WTC11 (cell line): ENCODE measurements at regions not wholly inside any gene's neighbourhood (a gene's known extent, or its start where the extent isn't known, plus 50 kb on each side); places are given as distances from the start of the nearest gene placed in this dataset.

Experiments
- ATAC-seq: fragments of 200-7000 bp; cut with Tn5 transposase; 2 replicates; pipeline ENCODE4 v1.10.0; 2021; ENCODE audit warnings: mild to moderate bottlenecking, moderate library complexity
- CTCF ChIA-PET: fragments of 300-600 bp; sonication (Branson Sonifier 250); formaldehyde crosslinking; loops from one replicate; lab custom pipeline; 2021; ENCODE audit warnings: antibody characterized with exemption; lab: Charles Lee
- POLR2A ChIA-PET: fragments of 350-600 bp; sonication (Branson Sonifier 250); formaldehyde crosslinking; loops from one replicate; lab custom pipeline; 2021; ENCODE audit warnings: antibody characterized with exemption; lab: Charles Lee
- DNase-seq: peaks from one replicate; pipeline ENCODE4 v3.0.0; 2021; ENCODE audit warnings: low spot score
- H3K27ac Mint-ChIP-seq: 2 replicates; pipeline ENCODE4 v1.8.0; 2021; ENCODE audit warnings: mixed read lengths
- H3K27me3 Mint-ChIP-seq: 2 replicates; pipeline ENCODE4 v1.8.0; 2021; ENCODE audit warnings: low read depth, mild to moderate bottlenecking, moderate library complexity, mixed read lengths
- H3K36me3 Mint-ChIP-seq: 2 replicates; pipeline ENCODE4 v1.8.0; 2021; ENCODE audit warnings: mixed read lengths
- H3K4me1 Mint-ChIP-seq: 2 replicates; pipeline ENCODE4 v1.8.0; 2022; ENCODE audit warnings: mixed read lengths
- H3K4me3 Mint-ChIP-seq: 2 replicates; pipeline ENCODE4 v1.8.0; 2021; ENCODE audit warnings: mild to moderate bottlenecking, moderate library complexity, mixed read lengths
- H3K9me3 Mint-ChIP-seq: 2 replicates; pipeline ENCODE4 v1.8.0; 2021; ENCODE audit warnings: mixed read lengths
- ATF1 ChIP-seq: sonication (generic); formaldehyde crosslinking; IDR thresholded peaks from 2 replicates; pipeline ENCODE4 v1.8.1; 2023; ENCODE audit warnings: mild to moderate bottlenecking, moderate library complexity, missing genetic modification reagents
- EMX1 ChIP-seq: fragments of 250-450 bp; sonication (Bioruptor Pico); IDR thresholded peaks from 2 replicates; pipeline ENCODE4 v1.8.0; 2021; ENCODE audit warnings: mild to moderate bottlenecking
- ESRRA ChIP-seq: sonication (generic); formaldehyde crosslinking; IDR thresholded peaks from 2 replicates; pipeline ENCODE4 v1.8.1; 2022; ENCODE audit warnings: mild to moderate bottlenecking, missing genetic modification reagents, borderline replicate concordance
- HMGA2 ChIP-seq: fragments of 250-450 bp; sonication (Bioruptor Pico); IDR thresholded peaks from 2 replicates; pipeline ENCODE4 v1.4.0; 2021; ENCODE audit warnings: mild to moderate bottlenecking, moderate library complexity
- IRF2 ChIP-seq: sonication (generic); formaldehyde crosslinking; IDR thresholded peaks from 2 replicates; pipeline ENCODE4 v1.8.0; 2022; ENCODE audit warnings: low read depth, missing genetic modification reagents, borderline replicate concordance
- KAT7 ChIP-seq: sonication (generic); formaldehyde crosslinking; IDR thresholded peaks from 2 replicates; pipeline ENCODE4 v1.8.1; 2023; ENCODE audit warnings: missing genetic modification reagents, mild to moderate bottlenecking, borderline replicate concordance
- NR2C2 ChIP-seq: sonication (generic); formaldehyde crosslinking; IDR thresholded peaks from 2 replicates; pipeline ENCODE4 v1.8.0; 2022; ENCODE audit warnings: mild to moderate bottlenecking, missing genetic modification reagents
- PRRX2 ChIP-seq: fragments of 250-450 bp; sonication (Bioruptor Pico); IDR thresholded peaks from 2 replicates; pipeline ENCODE4 v1.8.0; 2021; ENCODE audit warnings: mild to moderate bottlenecking
- RORB ChIP-seq: fragments of 250-450 bp; sonication (Bioruptor Pico); IDR thresholded peaks from 2 replicates; pipeline ENCODE4 v1.9.0; 2021; ENCODE audit warnings: mild to moderate bottlenecking
- SOX15 ChIP-seq: fragments of 250-450 bp; sonication (Bioruptor Pico); IDR thresholded peaks from 2 replicates; pipeline ENCODE4 v1.9.0; 2021; ENCODE audit warnings: mild to moderate bottlenecking
- TP53 ChIP-seq: sonication (generic); formaldehyde crosslinking; IDR thresholded peaks from 2 replicates; pipeline ENCODE4 v1.8.1; 2023; ENCODE audit warnings: mild to moderate bottlenecking, missing genetic modification reagents
- ZNF232 ChIP-seq: sonication (generic); formaldehyde crosslinking; IDR thresholded peaks from 2 replicates; pipeline ENCODE4 v1.8.0; 2022; ENCODE audit warnings: mild to moderate bottlenecking, missing genetic modification reagents
- ZNF317 ChIP-seq: sonication (generic); formaldehyde crosslinking; IDR thresholded peaks from 2 replicates; pipeline ENCODE4 v1.8.1; 2023; ENCODE audit warnings: low read depth, mild to moderate bottlenecking, moderate library complexity, missing genetic modification reagents, borderline replicate concordance
- ZNF423 ChIP-seq: fragments of 250-450 bp; sonication (Bioruptor Pico); IDR thresholded peaks from 2 replicates; pipeline ENCODE4 v2.1.2; 2022; ENCODE audit warnings: mild to moderate bottlenecking, moderate library complexity
- TF ChIP-seq, protein P1 (sequence below): sonication (generic); formaldehyde crosslinking; IDR thresholded peaks from 2 replicates; pipeline ENCODE4 v1.8.1; 2022; ENCODE audit warnings: low read depth, missing genetic modification reagents, borderline replicate concordance
- TF ChIP-seq, protein P2 (sequence below): fragments of 250-450 bp; sonication (Bioruptor Pico); IDR thresholded peaks from 2 replicates; pipeline ENCODE4 v1.9.0; 2021; ENCODE audit warnings: mild to moderate bottlenecking
- TF ChIP-seq, protein P3 (sequence below): fragments of 250-450 bp; sonication (Bioruptor Pico); IDR thresholded peaks from 2 replicates; pipeline ENCODE4 v1.9.0; 2021; ENCODE audit warnings: mild to moderate bottlenecking, borderline replicate concordance
- TF ChIP-seq, protein P4 (sequence below): sonication (generic); formaldehyde crosslinking; IDR thresholded peaks from 2 replicates; pipeline ENCODE4 v1.8.1; 2022; ENCODE audit warnings: mild to moderate bottlenecking, missing genetic modification reagents, moderate library complexity, borderline replicate concordance
- TF ChIP-seq, protein P5 (sequence below): sonication (generic); formaldehyde crosslinking; IDR thresholded peaks from 2 replicates; pipeline ENCODE4 v1.8.1; 2023; ENCODE audit warnings: mild to moderate bottlenecking, missing genetic modification reagents
- TF ChIP-seq, protein P6 (sequence below): sonication (generic); formaldehyde crosslinking; IDR thresholded peaks from 2 replicates; pipeline ENCODE4 v1.8.0; 2023; ENCODE audit warnings: missing genetic modification reagents

DNA sequence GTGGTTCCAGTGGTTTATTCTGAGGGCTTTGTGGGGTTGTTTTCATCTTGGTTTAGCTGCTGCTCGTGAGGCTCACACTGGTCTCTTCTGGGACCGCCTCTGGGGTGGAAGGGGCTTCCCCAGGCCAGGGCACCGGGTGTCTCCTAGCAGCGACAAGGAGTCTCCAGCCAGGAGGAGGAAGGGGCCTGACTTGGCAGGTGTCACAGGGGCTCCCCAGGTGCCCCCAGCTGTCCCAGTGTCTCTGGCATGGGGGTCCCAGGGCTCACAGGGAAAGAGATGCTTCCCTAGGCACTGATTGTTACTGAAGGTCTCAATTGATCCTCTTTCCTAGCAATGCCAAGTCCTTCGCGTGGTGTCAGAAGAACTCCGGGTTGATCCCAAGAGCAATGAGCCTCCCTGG lies 241.1 kb upstream of the IRX4 start (continued):
- TF ChIP-seq, protein P1, sequence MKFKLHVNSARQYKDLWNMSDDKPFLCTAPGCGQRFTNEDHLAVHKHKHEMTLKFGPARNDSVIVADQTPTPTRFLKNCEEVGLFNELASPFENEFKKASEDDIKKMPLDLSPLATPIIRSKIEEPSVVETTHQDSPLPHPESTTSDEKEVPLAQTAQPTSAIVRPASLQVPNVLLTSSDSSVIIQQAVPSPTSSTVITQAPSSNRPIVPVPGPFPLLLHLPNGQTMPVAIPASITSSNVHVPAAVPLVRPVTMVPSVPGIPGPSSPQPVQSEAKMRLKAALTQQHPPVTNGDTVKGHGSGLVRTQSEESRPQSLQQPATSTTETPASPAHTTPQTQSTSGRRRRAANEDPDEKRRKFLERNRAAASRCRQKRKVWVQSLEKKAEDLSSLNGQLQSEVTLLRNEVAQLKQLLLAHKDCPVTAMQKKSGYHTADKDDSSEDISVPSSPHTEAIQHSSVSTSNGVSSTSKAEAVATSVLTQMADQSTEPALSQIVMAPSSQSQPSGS (CRISPR knock-in tag), result no peak

DNA sequence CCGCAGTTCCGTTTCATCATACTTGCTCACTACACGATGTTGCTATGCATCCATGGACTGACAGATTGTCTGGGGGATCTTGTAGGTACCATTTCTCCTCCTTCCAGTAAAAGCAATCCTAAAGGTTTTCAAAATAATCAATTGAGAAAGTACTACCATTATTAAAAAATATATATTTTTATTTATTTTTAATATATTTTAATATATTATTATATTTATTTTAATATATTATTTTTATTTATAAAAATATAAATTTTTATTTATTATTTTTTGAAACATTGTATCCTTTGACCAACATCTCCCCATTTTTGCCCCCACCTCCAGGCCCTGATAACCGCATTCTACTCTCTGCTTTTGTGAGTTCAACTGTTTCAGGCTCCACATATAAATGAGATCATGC lies 237.6 kb upstream of the IRX4 start:
- POLR2A ChIA-PET, result no interaction called here
- CTCF ChIA-PET, result no interaction called here
- peaks cover 2% of the 10 kb centered on the region; the same call in 1 of the 2 replicates for H3K36me3 Mint-ChIP-seq
- ATAC-seq (no peak), DNase-seq (no peak)
- H3K4me1 Mint-ChIP-seq, result no peaks in the 10 kb centered on the region
- H3K27me3 Mint-ChIP-seq, result peaks cover 5% of the 10 kb centered on the region
- H3K27ac Mint-ChIP-seq, result no peak overlapping the region
- no peak overlapping the region for H3K4me3 Mint-ChIP-seq
- H3K9me3 Mint-ChIP-seq, result peaks cover 32% of the 10 kb centered on the region
- peak; percentile 98 for TF ChIP-seq HMGA2 (CRISPR knock-in tag)
- TF ChIP-seq ATF1, result no peak

DNA sequence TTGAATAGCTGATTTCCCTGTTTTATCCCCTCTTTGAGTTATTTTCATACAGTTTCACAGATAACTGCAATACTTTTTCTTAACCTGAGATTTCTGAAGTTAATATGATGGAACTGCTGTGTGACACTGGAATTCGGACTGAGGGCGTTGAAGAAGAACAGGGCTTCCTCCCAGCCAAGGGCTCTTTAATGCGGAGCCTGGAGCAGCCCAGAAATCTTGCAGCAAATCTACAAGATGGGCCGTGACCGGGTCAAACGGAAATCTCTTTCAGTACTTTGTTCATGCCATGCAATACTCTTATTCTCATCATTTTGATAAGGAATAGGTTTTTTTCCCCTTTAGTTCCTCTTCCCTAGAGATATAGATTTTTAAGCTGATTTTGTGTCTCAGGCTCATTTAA lies 236.8 kb upstream of the IRX4 start:
- ChIA-PET POLR2A (no interaction called here), CTCF (no interaction called here)
- H3K36me3 Mint-ChIP-seq, result peaks cover 2% of the 10 kb centered on the region; the same call in 1 of the 2 replicates
- no peaks in the 10 kb centered on the region for H3K4me1 Mint-ChIP-seq
- peaks cover 37% of the 10 kb centered on the region for H3K9me3 Mint-ChIP-seq
- H3K27me3 Mint-ChIP-seq, result peaks cover 5% of the 10 kb centered on the region
- H3K27ac Mint-ChIP-seq, result no peak overlapping the region
- DNase-seq, result no peak
- ATAC-seq, result no peak
- no peak overlapping the region for H3K4me3 Mint-ChIP-seq
- TF ChIP-seq, protein P1 (CRISPR knock-in tag), result no peak
- TF ChIP-seq ZNF423 (no peak), NR2C2 (no peak), RORB (CRISPR knock-in tag) (no peak), KAT7 (CRISPR knock-in tag) (no peak), ESRRA (CRISPR knock-in tag) (no peak), PRRX2 (CRISPR knock-in tag) (no peak), TP53 (CRISPR knock-in tag) (no peak), EMX1 (CRISPR knock-in tag) (no peak), SOX15 (CRISPR knock-in tag) (no peak), ZNF317 (no peak), HMGA2 (CRISPR knock-in tag) (no peak), ZNF232 (CRISPR knock-in tag) (no peak), IRF2 (CRISPR knock-in tag) (no peak)
- TF ChIP-seq, protein P2, sequence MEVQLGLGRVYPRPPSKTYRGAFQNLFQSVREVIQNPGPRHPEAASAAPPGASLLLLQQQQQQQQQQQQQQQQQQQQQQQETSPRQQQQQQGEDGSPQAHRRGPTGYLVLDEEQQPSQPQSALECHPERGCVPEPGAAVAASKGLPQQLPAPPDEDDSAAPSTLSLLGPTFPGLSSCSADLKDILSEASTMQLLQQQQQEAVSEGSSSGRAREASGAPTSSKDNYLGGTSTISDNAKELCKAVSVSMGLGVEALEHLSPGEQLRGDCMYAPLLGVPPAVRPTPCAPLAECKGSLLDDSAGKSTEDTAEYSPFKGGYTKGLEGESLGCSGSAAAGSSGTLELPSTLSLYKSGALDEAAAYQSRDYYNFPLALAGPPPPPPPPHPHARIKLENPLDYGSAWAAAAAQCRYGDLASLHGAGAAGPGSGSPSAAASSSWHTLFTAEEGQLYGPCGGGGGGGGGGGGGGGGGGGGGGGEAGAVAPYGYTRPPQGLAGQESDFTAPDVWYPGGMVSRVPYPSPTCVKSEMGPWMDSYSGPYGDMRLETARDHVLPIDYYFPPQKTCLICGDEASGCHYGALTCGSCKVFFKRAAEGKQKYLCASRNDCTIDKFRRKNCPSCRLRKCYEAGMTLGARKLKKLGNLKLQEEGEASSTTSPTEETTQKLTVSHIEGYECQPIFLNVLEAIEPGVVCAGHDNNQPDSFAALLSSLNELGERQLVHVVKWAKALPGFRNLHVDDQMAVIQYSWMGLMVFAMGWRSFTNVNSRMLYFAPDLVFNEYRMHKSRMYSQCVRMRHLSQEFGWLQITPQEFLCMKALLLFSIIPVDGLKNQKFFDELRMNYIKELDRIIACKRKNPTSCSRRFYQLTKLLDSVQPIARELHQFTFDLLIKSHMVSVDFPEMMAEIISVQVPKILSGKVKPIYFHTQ (CRISPR knock-in tag), result no peak
- TF ChIP-seq, protein P3, sequence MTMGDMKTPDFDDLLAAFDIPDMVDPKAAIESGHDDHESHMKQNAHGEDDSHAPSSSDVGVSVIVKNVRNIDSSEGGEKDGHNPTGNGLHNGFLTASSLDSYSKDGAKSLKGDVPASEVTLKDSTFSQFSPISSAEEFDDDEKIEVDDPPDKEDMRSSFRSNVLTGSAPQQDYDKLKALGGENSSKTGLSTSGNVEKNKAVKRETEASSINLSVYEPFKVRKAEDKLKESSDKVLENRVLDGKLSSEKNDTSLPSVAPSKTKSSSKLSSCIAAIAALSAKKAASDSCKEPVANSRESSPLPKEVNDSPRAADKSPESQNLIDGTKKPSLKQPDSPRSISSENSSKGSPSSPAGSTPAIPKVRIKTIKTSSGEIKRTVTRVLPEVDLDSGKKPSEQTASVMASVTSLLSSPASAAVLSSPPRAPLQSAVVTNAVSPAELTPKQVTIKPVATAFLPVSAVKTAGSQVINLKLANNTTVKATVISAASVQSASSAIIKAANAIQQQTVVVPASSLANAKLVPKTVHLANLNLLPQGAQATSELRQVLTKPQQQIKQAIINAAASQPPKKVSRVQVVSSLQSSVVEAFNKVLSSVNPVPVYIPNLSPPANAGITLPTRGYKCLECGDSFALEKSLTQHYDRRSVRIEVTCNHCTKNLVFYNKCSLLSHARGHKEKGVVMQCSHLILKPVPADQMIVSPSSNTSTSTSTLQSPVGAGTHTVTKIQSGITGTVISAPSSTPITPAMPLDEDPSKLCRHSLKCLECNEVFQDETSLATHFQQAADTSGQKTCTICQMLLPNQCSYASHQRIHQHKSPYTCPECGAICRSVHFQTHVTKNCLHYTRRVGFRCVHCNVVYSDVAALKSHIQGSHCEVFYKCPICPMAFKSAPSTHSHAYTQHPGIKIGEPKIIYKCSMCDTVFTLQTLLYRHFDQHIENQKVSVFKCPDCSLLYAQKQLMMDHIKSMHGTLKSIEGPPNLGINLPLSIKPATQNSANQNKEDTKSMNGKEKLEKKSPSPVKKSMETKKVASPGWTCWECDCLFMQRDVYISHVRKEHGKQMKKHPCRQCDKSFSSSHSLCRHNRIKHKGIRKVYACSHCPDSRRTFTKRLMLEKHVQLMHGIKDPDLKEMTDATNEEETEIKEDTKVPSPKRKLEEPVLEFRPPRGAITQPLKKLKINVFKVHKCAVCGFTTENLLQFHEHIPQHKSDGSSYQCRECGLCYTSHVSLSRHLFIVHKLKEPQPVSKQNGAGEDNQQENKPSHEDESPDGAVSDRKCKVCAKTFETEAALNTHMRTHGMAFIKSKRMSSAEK, result no peak
- TF ChIP-seq, protein P4, sequence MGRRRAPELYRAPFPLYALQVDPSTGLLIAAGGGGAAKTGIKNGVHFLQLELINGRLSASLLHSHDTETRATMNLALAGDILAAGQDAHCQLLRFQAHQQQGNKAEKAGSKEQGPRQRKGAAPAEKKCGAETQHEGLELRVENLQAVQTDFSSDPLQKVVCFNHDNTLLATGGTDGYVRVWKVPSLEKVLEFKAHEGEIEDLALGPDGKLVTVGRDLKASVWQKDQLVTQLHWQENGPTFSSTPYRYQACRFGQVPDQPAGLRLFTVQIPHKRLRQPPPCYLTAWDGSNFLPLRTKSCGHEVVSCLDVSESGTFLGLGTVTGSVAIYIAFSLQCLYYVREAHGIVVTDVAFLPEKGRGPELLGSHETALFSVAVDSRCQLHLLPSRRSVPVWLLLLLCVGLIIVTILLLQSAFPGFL (CRISPR knock-in tag), result no peak
- TF ChIP-seq, protein P5, sequence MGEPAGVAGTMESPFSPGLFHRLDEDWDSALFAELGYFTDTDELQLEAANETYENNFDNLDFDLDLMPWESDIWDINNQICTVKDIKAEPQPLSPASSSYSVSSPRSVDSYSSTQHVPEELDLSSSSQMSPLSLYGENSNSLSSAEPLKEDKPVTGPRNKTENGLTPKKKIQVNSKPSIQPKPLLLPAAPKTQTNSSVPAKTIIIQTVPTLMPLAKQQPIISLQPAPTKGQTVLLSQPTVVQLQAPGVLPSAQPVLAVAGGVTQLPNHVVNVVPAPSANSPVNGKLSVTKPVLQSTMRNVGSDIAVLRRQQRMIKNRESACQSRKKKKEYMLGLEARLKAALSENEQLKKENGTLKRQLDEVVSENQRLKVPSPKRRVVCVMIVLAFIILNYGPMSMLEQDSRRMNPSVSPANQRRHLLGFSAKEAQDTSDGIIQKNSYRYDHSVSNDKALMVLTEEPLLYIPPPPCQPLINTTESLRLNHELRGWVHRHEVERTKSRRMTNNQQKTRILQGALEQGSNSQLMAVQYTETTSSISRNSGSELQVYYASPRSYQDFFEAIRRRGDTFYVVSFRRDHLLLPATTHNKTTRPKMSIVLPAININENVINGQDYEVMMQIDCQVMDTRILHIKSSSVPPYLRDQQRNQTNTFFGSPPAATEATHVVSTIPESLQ (CRISPR knock-in tag), result no peak
- TF ChIP-seq, protein P6, sequence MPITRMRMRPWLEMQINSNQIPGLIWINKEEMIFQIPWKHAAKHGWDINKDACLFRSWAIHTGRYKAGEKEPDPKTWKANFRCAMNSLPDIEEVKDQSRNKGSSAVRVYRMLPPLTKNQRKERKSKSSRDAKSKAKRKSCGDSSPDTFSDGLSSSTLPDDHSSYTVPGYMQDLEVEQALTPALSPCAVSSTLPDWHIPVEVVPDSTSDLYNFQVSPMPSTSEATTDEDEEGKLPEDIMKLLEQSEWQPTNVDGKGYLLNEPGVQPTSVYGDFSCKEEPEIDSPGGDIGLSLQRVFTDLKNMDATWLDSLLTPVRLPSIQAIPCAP (CRISPR knock-in tag), result no peak
